ENCODE measurements at regions not wholly inside any gene's neighbourhood (a gene's known extent, or its start where the extent isn't known, plus 50 kb on each side); places are given as distances from the start of the nearest gene placed in this dataset.

GRCh38 chr7:41375582-41375981, 327.3 kb downstream of the INHBA start:
- no peak for TF ChIP-seq CTCF (IDR thresholded peaks at IDR 0.05; ENCODE audit: low read depth, low read length, missing input control)
- no peak for TF ChIP-seq MAX (IDR thresholded peaks at IDR 0.05)
- no peak for TF ChIP-seq TAF1 (conservative IDR thresholded peaks at IDR 0.05)
- no peak for TF ChIP-seq REST (IDR thresholded peaks at IDR 0.05)
- TF ChIP-seq HNF4A (conservative IDR thresholded peaks at IDR 0.05), result no peak
- TF ChIP-seq FOXA2 (IDR thresholded peaks at IDR 0.05), result no peak
- no peak for TF ChIP-seq JUND (IDR thresholded peaks at IDR 0.05)
- TF ChIP-seq GABPA (IDR thresholded peaks at IDR 0.05 in 1 of 2, conservative IDR thresholded peaks at IDR 0.05 in 1 of 2), result no peak
- TF ChIP-seq RAD21 (IDR thresholded peaks at IDR 0.05), result no peak
- no peak for TF ChIP-seq YY1 (IDR thresholded peaks at IDR 0.05)
- no peak for TF ChIP-seq SP1 (IDR thresholded peaks at IDR 0.05)
- no peak for TF ChIP-seq NR2F2 (IDR thresholded peaks at IDR 0.05)

Measured in liver (tissue), 3 donors.